H1 (cell line): ENCODE measurements at regions not wholly inside any gene's neighbourhood (a gene's known extent, or its start where the extent isn't known, plus 50 kb on each side); places are given as distances from the start of the nearest gene placed in this dataset.
"Not testable (repeated sequence)": the region's sequence is repeated elsewhere in the genome, so short reads cannot be mapped to it uniquely, and the experiment has no call there.

ENCODE experiments used
- CTCF ChIA-PET: fragments of 300-600 bp; sonication (Branson Sonifier 250); formaldehyde crosslinking; loops from one replicate; lab custom pipeline; 2021; ENCODE audit not compliant: partially characterized antibody; lab: Charles Lee
- POLR2A ChIA-PET: fragments of 300-600 bp; sonication (Branson Sonifier 250); formaldehyde crosslinking; loops from one replicate; lab custom pipeline; 2021; ENCODE audit warnings: inconsistent platforms; ENCODE audit not compliant: partially characterized antibody; lab: Charles Lee
- DNase-seq, 2 experiments: peaks; one replicate each; pipeline versions ENCODE4 v3.0.0 to v3.0.0-alpha.2; 2010 to 2022; ENCODE audit warnings: low spot score in 2 of 2, low read depth in 1 of 2, mixed read lengths in 1 of 2
- FAIRE-seq: peaks from 2 replicates; lab custom pipeline; 2011; peaks lifted over from hg19 to GRCh38; lab: Jason Lieb, UNC
- H2AFZ ChIP-seq: 2 replicates; pipeline ENCODE4 v1.8.1; 2012; ENCODE audit warnings: low read length, inconsistent platforms
- H2AK5ac ChIP-seq: 2 replicates; pipeline ENCODE4 v1.6.1; 2013; ENCODE audit warnings: low read depth, low read length
- H2BK120ac ChIP-seq: replicated peaks from 2 replicates; pipeline ENCODE3; 2013; ENCODE audit warnings: low read depth, low read length, inconsistent platforms
- H2BK12ac ChIP-seq: 2 replicates; pipeline ENCODE4 v1.6.1; 2013; ENCODE audit warnings: low read depth, low read length
- H2BK15ac ChIP-seq: 2 replicates; pipeline ENCODE4 v1.6.1; 2013; ENCODE audit warnings: low read length
- H2BK20ac ChIP-seq: 2 replicates; pipeline ENCODE4 v1.6.1; 2013; ENCODE audit warnings: low read length
- H2BK5ac ChIP-seq: 2 replicates; pipeline ENCODE4 v1.6.1; 2013; ENCODE audit warnings: low read depth, low read length
- H3K14ac ChIP-seq: 2 replicates; pipeline ENCODE4 v1.6.1; 2013; ENCODE audit warnings: inconsistent platforms; ENCODE audit not compliant: insufficient read length
- H3K18ac ChIP-seq: 2 replicates; pipeline ENCODE4 v1.6.1; 2013; ENCODE audit warnings: low read length; ENCODE audit errors: extremely low read depth
- H3K23ac ChIP-seq: 2 replicates; pipeline ENCODE4 v1.6.1; 2013; ENCODE audit warnings: inconsistent platforms; ENCODE audit not compliant: insufficient read length
- H3K23me2 ChIP-seq: 2 replicates; pipeline ENCODE4 v1.6.1; 2013; ENCODE audit warnings: low read depth, low read length
- H3K27ac ChIP-seq: 2 replicates; pipeline ENCODE4 v1.6.1; 2011; ENCODE audit warnings: low read depth, low read length, inconsistent platforms
- H3K27me3 ChIP-seq, 4 experiments: replicated peaks in 1 of 4; 1 replicate in 1 of 4; 2 replicates in 3 of 4; pipeline versions ENCODE4 v1.6.1 to v1.8.1; 2011 to 2013; ENCODE audit warnings: low read length in 3 of 4, mild to moderate bottlenecking in 3 of 4, inconsistent platforms in 2 of 4, mixed read lengths in 2 of 4, moderate library complexity in 1 of 4; ENCODE audit not compliant: control insufficient read depth in 3 of 4, insufficient read depth in 3 of 4; ENCODE audit errors: extremely low read depth in 1 of 4
- H3K36me3 ChIP-seq, 4 experiments: 2 replicates each; pipeline versions ENCODE4 v1.6.1 to v1.8.1; 2011 to 2013; ENCODE audit warnings: mild to moderate bottlenecking in 4 of 4, low read length in 3 of 4, moderate library complexity in 2 of 4, control low read depth in 1 of 4, inconsistent platforms in 1 of 4; ENCODE audit not compliant: insufficient read depth in 4 of 4, control insufficient read depth in 2 of 4
- H3K4ac ChIP-seq: replicated peaks from 2 replicates; pipeline ENCODE3; 2013; ENCODE audit warnings: low read length, low read depth, mixed read lengths, inconsistent platforms; ENCODE audit not compliant: insufficient read length
- H3K4me1 ChIP-seq, 4 experiments: replicated peaks in 1 of 4; 1 replicate in 1 of 4; 2 replicates in 3 of 4; pipeline versions ENCODE4 v1.6.1 to v1.8.1; 2011 to 2013; ENCODE audit warnings: low read length in 3 of 4, inconsistent platforms in 2 of 4, mixed read lengths in 1 of 4; ENCODE audit not compliant: insufficient read depth in 4 of 4, control insufficient read depth in 3 of 4
- H3K4me2 ChIP-seq, 2 experiments: 2 replicates each; pipeline versions ENCODE4 v1.6.1 to v1.8.1; 2011 to 2013; ENCODE audit warnings: low read depth in 2 of 2, low read length in 2 of 2, control low read depth in 1 of 2, inconsistent platforms in 1 of 2, mild to moderate bottlenecking in 1 of 2; ENCODE audit not compliant: insufficient read depth in 1 of 2
- H3K4me3 ChIP-seq, 4 experiments: fragments of 200-600, 300-600 bp in 1 of 4; sonication (generic), shearing (Covaris generic), sonication (Bioruptor Twin) in 1 of 4; 2 replicates each; pipeline versions ENCODE4 v1.5.1 to v1.8.1; 2011 to 2016; ENCODE audit warnings: low read length in 4 of 4, low read depth in 3 of 4, control low read depth in 2 of 4, inconsistent platforms in 2 of 4, mild to moderate bottlenecking in 2 of 4, mixed read lengths in 1 of 4, moderate library complexity in 1 of 4; ENCODE audit not compliant: insufficient read depth in 2 of 4; ENCODE audit errors: extremely low read depth in 1 of 4
- H3K56ac ChIP-seq: replicated peaks from 2 replicates; pipeline ENCODE3; 2013; ENCODE audit warnings: low read depth, mild to moderate bottlenecking, mixed read lengths, low read length, inconsistent platforms; ENCODE audit not compliant: insufficient read length
- H3K79me1 ChIP-seq: 2 replicates; pipeline ENCODE4 v1.6.1; 2013; ENCODE audit warnings: low read depth, low read length, control low read depth
- H3K79me2 ChIP-seq, 2 experiments: 2 replicates each; pipeline versions ENCODE4 v1.6.1 to v1.8.1; 2012 to 2013; ENCODE audit warnings: low read length in 2 of 2, mild to moderate bottlenecking in 2 of 2, inconsistent platforms in 1 of 2; ENCODE audit not compliant: insufficient read depth in 2 of 2, control insufficient read depth in 1 of 2
- H3K9ac ChIP-seq, 4 experiments: replicated peaks in 1 of 4; 1 replicate in 1 of 4; 2 replicates in 3 of 4; pipeline versions ENCODE4 v1.6.1 to v1.8.1; 2011 to 2013; ENCODE audit warnings: low read depth in 3 of 4, low read length in 3 of 4, control low read depth in 2 of 4, mild to moderate bottlenecking in 2 of 4, moderate library complexity in 2 of 4, inconsistent platforms in 1 of 4; ENCODE audit errors: extremely low read depth in 1 of 4
- H3K9me3 ChIP-seq, 2 experiments: 2 replicates each; pipeline versions ENCODE4 v1.6.1 to v1.8.1; 2012 to 2013; ENCODE audit warnings: mild to moderate bottlenecking in 2 of 2, moderate library complexity in 2 of 2, control low read depth in 1 of 2, inconsistent platforms in 1 of 2, low read depth in 1 of 2, low read length in 1 of 2, mixed read lengths in 1 of 2; ENCODE audit not compliant: insufficient read depth in 2 of 2
- H4K20me1 ChIP-seq, 2 experiments: replicated peaks in 1 of 2; 2 replicates each; pipeline versions ENCODE3 to v1.8.1; 2011 to 2013; ENCODE audit warnings: inconsistent platforms in 2 of 2, low read length in 2 of 2, mild to moderate bottlenecking in 1 of 2; ENCODE audit not compliant: insufficient read depth in 2 of 2, control insufficient read depth in 1 of 2
- H4K5ac ChIP-seq: 2 replicates; pipeline ENCODE4 v1.6.1; 2013; ENCODE audit warnings: low read length, low read depth, mixed read lengths, inconsistent platforms; ENCODE audit not compliant: insufficient read length
- H4K8ac ChIP-seq: 2 replicates; pipeline ENCODE4 v1.8.0; 2013; ENCODE audit warnings: mild to moderate bottlenecking, moderate library complexity, low read length, inconsistent platforms; ENCODE audit not compliant: insufficient read depth; ENCODE audit errors: extremely low read depth
- H4K91ac ChIP-seq: replicated peaks from 2 replicates; pipeline ENCODE3; 2013; ENCODE audit warnings: low read length, mixed read lengths, inconsistent platforms; ENCODE audit not compliant: insufficient read length
- WGBS, 2 experiments: shearing (Covaris generic) in 1 of 2; methylation state at CpG; one replicate each; pipeline versions ENCODE4 v1.1.6 to v1.1.7; 2013 to 2015; ENCODE audit warnings: low lambda C conversion rate in 2 of 2, mixed read lengths in 2 of 2, inconsistent platforms in 1 of 2, low coverage in 1 of 2, missing lambda C conversion rate in 1 of 2; ENCODE audit not compliant: insufficient replicate concordance in 2 of 2, insufficient coverage in 1 of 2, insufficient read length in 1 of 2; ENCODE audit errors: extremely low coverage in 1 of 2, missing lambda C conversion rate in 1 of 2; 5-methylcytosine and 5-hydroxymethylcytosine counted together

DNA sequence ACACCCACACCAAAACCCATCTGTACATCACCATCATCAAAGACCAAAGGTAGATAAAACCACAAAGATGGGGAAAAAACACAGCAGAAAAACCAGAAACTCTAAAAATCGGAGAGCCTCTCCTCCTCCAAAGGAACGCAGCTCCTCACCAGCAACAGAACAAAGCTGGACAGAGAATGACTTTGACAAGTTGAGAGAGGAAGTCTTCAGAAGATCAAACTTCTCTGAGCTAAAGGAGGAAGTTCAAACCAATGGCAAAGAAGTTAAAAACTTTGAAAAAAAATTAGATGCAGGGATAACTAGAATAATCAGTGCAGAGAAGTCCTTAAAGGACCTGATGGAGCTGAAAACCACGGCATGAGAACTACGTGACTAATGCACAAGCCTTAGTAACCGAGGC lies 247.5 kb upstream of the ERBB4 start:
- H3K79me1 ChIP-seq, DNase-seq, H2AFZ ChIP-seq, H3K79me2 ChIP-seq, H2BK12ac ChIP-seq, POLR2A ChIA-PET, H4K5ac ChIP-seq, H2BK5ac ChIP-seq, H3K27ac ChIP-seq, H2BK15ac ChIP-seq, H3K36me3 ChIP-seq, H3K4me2 ChIP-seq, FAIRE-seq, H3K4ac ChIP-seq, H3K4me1 ChIP-seq, H3K14ac ChIP-seq, H4K91ac ChIP-seq, H4K20me1 ChIP-seq, H3K9ac ChIP-seq, H2AK5ac ChIP-seq, H3K23me2 ChIP-seq, H3K4me3 ChIP-seq, H4K8ac ChIP-seq, H2BK120ac ChIP-seq, H3K56ac ChIP-seq, H2BK20ac ChIP-seq, H3K18ac ChIP-seq, H3K23ac ChIP-seq, H3K27me3 ChIP-seq: not testable (repeated sequence)
- peaks cover 8 to 16% of the 10 kb centered on the region in 2 experiments; a peak in 3 of 4 replicates for H3K9me3 ChIP-seq
- CTCF ChIA-PET = interaction anchor here (1.1 kb wide), 1 partner anchor 106 kb away, joined by 3 read pairs; no protein-coding TSS in a partner anchor
- 95% methylated on average over 5 of the region's 5 CpGs; no CpG with 5 or more reads in 1 of the 2 experiments for WGBS, 2 experiments
